GM12892 (cell line): ENCODE measurements at regions not wholly inside any gene's neighbourhood (a gene's known extent, or its start where the extent isn't known, plus 50 kb on each side); places are given as distances from the start of the nearest gene placed in this dataset.

Experiments
- DNase-seq: peaks from one replicate; pipeline ENCODE4 v3.0.0; 2011; ENCODE audit not compliant: insufficient read length
- FAIRE-seq: peaks from 2 replicates; lab custom pipeline; 2011; peaks lifted over from hg19 to GRCh38; lab: Jason Lieb, UNC
- POLR2A ChIP-seq: IDR thresholded peaks from 2 replicates; pipeline ENCODE4 v1.6.1; 2011; ENCODE audit warnings: low read depth, low read length, control low read depth
- POLR2AphosphoS5 ChIP-seq: IDR thresholded peaks from 2 replicates; pipeline ENCODE4 v1.6.1; 2011; ENCODE audit warnings: low read depth, low read length, control low read depth
- TAF1 ChIP-seq: IDR thresholded peaks from 2 replicates; pipeline ENCODE4 v1.6.1; 2011; ENCODE audit warnings: low read depth, mild to moderate bottlenecking, control low read depth, low read length, borderline replicate concordance

- TF ChIP-seq POLR2AphosphoS5 (no peak), POLR2A (no peak), TAF1 (no peak)
- FAIRE-seq: no peak
- DNase-seq: no peak
These were observed 56.4 kb downstream of the NEUROD6 start for GRCh38 chr7:31284106-31284505.

GRCh38 chr7:31271641-31272405 lies 68.7 kb downstream of the NEUROD6 start:
- DNase-seq (no peak), FAIRE-seq (no peak)
- TF ChIP-seq TAF1 (no peak), POLR2AphosphoS5 (no peak)

- TF ChIP-seq POLR2A: no peak
- no peak for TF ChIP-seq TAF1
- no peak for TF ChIP-seq POLR2AphosphoS5
- DNase-seq: no peak
- FAIRE-seq: no peak
These were observed 73.0 kb downstream of the NEUROD6 start for GRCh38 chr7:31267486-31267885.

GRCh38 chr7:31263338-31263737 lies 77.2 kb downstream of the NEUROD6 start:
- TF ChIP-seq POLR2AphosphoS5 (no peak), POLR2A (no peak), TAF1 (no peak)
- no peak for DNase-seq
- FAIRE-seq: no peak

- TF ChIP-seq POLR2AphosphoS5: no peak
- no peak for TF ChIP-seq POLR2A
- no peak for TF ChIP-seq TAF1
- no peak for FAIRE-seq
- no peak for DNase-seq
These were observed 79.2 kb downstream of the NEUROD6 start for GRCh38 chr7:31261341-31261740.

- DNase-seq: no peak
- TF ChIP-seq TAF1: no peak
- no peak for TF ChIP-seq POLR2AphosphoS5
- no peak for TF ChIP-seq POLR2A
- FAIRE-seq: no peak
These were observed 79.7 kb downstream of the NEUROD6 start for GRCh38 chr7:31260851-31261250.

GRCh38 chr7:31258391-31258790 lies 82.1 kb downstream of the NEUROD6 start:
- TF ChIP-seq POLR2AphosphoS5 (no peak), TAF1 (no peak), POLR2A (no peak)
- FAIRE-seq (no peak), DNase-seq (no peak)

- no peak for DNase-seq
- no peak for FAIRE-seq
- TF ChIP-seq POLR2A (no peak), POLR2AphosphoS5 (no peak), TAF1 (no peak)
These were observed 84.0 kb downstream of the NEUROD6 start for GRCh38 chr7:31256506-31256905.

- FAIRE-seq: no peak
- DNase-seq: no peak
- TF ChIP-seq POLR2A: no peak
- TF ChIP-seq POLR2AphosphoS5: no peak
- no peak for TF ChIP-seq TAF1
These were observed 85.6 kb downstream of the NEUROD6 start for GRCh38 chr7:31254926-31255325.

- FAIRE-seq (no peak), DNase-seq (no peak)
- TF ChIP-seq POLR2AphosphoS5 (no peak), TAF1 (no peak), POLR2A (no peak)
These were observed 87.0 kb downstream of the NEUROD6 start for GRCh38 chr7:31253532-31253931.

GRCh38 chr7:31251441-31251840 lies 89.1 kb downstream of the NEUROD6 start:
- DNase-seq: no peak
- no peak for FAIRE-seq
- TF ChIP-seq POLR2AphosphoS5 (no peak), TAF1 (no peak), POLR2A (no peak)

GRCh38 chr7:31249671-31250070 lies 90.9 kb downstream of the NEUROD6 start:
- DNase-seq: no peak
- no peak for TF ChIP-seq TAF1
- TF ChIP-seq POLR2AphosphoS5: no peak
- TF ChIP-seq POLR2A: no peak
- no peak for FAIRE-seq
